HG03175 (cell line): ENCODE measurements at regions not wholly inside any gene's neighbourhood (a gene's known extent, or its start where the extent isn't known, plus 50 kb on each side); places are given as distances from the start of the nearest gene placed in this dataset.

Source experiments
- ATAC-seq: cut with Tn5 transposase; IDR thresholded peaks from one replicate; pipeline ENCODE4 v1.9.1; 2021; ENCODE audit warnings: mild to moderate bottlenecking, moderate library complexity; ENCODE audit not compliant: unreplicated experiment

GRCh38 chr3:111471831-111472230 lies 70.2 kb upstream of the CD96 start:
- no peak for ATAC-seq

DNA sequence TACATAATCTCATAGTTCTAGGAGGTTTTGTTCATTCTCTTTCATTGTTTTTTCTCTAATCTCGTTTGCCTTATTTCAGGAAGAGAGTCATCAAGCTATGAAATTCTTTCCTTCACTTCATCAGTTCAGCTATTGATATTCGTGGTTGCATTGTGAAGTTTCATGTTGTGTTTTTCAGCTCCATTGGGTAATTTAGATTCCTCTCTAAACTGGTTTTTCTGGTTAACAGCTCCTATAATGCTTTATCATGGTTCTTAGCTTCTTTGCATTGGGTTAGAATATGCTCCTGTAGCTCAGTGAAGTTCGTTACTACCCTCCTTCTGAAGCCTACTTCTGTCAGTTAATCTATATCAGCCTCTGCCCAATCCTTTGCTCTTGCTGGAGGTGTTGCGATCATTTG lies 69.4 kb upstream of the CD96 start:
- no peak for ATAC-seq

DNA sequence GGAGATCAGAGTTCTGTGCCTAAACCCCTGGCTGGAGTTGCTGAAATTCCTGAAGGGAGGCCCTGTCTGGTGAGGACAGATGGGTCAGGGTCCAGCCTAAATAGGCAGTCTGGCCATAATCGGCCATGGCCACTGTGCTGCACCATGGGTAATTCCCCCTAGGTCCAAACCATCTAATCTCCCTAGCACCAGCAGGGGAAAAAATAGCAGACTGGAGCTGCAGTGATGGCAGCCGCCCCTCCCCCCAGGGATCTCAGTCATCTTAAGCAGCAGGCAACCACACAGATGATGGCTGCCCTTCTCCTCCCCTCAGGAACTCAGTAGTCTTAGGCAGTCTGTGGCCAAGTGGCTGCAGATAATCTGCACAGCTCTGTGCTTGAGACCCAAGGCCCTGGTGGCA lies 68.4 kb upstream of the CD96 start:
- no peak for ATAC-seq

DNA sequence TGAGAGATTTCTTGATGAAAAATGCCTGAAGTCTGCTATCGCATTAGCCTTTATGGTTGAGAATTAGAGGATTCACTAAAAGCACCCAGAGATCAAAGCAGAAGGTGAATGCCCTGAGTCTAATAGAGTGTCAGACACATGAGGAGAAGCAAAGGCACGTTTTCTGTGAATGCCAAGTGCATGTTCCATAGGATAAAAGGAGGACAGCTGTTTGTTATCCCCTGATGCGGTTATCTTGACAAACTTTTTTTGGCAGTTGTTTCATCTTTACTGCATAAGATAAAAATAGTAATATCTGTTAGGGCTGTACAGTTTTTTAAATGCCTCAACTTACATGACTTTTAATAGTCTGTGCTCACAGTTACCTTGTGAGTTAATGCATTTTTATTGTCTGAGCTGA lies 65.3 kb upstream of the CD96 start:
- no peak for ATAC-seq

DNA sequence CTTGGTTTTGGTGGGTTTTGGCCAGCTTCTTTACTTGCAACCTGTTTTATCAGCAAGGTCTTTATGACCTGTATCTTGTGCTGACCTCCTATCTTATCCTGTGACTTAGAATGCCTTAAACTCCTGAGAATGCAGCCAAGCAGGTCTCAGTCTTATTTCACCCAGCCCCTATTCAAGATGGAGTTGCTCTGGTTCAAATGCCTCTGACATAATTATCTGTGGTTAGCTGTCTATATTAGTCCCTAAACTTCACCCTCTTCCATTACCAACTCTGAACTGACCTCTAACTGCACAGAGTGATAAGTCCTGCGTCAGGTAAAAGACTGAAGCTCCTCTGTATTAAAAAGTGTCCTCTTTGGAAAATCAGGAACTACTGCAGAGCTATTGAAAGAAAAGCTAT lies 61.9 kb upstream of the CD96 start:
- no peak for ATAC-seq

DNA sequence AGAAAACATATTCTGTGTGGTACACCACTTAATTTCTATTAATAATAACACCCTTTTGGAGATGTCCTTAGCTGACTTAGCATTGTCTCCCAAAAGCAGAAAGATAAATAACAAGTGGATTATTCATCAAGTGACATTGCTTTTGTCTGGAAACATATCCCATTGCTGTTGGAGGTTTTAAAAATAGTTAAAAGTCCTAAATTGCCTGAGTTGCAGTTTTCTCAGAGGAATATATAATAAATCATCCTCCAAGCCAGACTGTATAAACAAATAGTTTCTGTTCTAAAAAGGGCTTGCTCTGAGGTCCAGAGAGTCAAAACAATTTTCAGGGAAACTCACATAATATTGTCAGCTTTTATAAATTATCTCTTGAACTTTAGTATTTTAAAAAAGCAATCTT lies 60.4 kb upstream of the CD96 start:
- no peak for ATAC-seq

DNA sequence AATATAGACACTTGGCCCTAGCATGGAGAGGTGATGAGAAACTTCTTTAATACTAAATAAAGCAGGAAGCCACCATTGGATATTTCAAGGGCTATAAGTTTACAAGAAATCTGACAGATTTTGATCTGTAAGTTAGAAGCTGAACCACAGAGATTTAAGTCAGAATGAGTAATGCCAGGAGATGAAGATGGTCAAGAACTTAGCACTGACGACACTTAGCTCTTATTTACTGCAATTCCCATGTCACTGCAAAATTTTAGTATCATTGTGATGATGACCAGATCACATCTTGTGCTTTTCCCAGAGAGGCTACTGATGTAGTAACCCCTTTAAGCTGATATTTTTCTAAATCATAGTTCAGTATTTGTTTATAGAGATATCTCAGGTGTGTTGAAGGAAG lies 59.4 kb upstream of the CD96 start:
- ATAC-seq: no peak

DNA sequence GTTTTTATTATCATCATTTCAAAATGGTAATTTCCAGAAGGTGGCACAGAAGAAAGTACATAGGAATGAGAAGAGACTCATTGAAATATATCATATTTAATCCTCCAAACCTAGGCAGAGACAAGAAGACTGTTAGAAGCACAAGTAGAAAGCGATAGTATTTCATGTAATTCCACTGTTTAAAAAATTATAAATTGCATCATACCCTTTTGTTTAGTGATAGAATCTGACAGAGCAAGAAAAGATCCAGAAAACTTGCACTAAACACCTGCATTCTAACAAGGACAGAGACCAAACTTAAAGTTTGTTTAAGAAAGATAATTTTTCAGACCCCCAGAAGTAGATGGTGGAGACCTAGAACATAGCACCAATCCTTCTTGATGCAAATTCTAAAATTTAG lies 56.9 kb upstream of the CD96 start:
- no peak for ATAC-seq
